Activated T-cell treated with anti-CD3 and anti-CD28 coated beads for 1 hour (primary cell): ENCODE measurements at regions not wholly inside any gene's neighbourhood (a gene's known extent, or its start where the extent isn't known, plus 50 kb on each side); places are given as distances from the start of the nearest gene placed in this dataset.

Source experiments
- DNase-seq: peaks from one replicate; pipeline ENCODE4 v3.0.0-alpha.2; 2020; ENCODE audit warnings: low read depth

GRCh38 chr4:53688186-53688790, 97.0 kb upstream of the LNX1 start:
- no peak for DNase-seq

DNA sequence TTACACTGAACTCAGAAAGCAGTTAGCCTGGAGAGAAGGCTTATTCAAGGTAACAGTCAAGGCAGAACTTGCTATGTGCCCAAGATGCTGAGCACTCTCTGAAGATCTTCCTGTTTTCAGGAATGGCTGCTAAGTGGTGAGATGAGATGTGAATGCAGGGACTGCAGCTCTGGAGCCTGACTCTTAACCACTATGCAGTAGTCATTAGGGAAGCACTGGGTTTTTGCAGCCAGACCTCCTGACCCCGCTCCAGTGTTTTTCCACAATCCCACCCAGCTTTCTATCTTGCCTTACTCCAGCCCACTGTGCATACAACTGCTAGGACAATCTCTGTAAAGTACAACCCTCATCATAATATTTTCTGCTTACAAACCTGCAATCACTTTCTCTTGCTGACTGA, 95.2 kb upstream of the LNX1 start:
- DNase-seq, result no peak

- DNase-seq, result no peak
These were observed 93.1 kb upstream of the LNX1 start for GRCh38 chr4:53684136-53685130.

- no peak for DNase-seq
These were observed 91.6 kb upstream of the LNX1 start for GRCh38 chr4:53682908-53683307.

- DNase-seq, result no peak
These were observed 90.9 kb upstream of the LNX1 start for GRCh38 chr4:53682196-53682595.

- DNase-seq, result no peak
These were observed 89.3 kb upstream of the LNX1 start for GRCh38 chr4:53680598-53680997.

DNA sequence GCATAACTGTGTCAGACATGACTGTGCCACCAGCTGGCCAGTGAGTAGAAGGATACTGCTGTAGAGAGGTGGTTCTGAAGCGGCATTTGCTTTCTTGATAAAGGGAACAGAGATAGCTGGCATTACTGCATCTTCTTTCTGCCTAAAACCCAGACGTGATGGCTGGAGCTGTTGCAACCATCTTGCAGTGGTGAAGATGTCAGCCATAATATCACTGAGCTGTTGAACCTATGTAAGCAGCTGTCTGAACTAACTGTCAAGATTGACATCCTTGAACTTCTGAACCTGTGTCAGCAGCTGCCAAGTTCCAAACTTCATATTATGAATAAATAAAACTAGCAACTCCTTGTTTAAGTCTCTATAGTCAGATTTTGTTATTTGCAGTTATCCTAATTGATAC, 88.9 kb upstream of the LNX1 start:
- DNase-seq, result no peak

DNA sequence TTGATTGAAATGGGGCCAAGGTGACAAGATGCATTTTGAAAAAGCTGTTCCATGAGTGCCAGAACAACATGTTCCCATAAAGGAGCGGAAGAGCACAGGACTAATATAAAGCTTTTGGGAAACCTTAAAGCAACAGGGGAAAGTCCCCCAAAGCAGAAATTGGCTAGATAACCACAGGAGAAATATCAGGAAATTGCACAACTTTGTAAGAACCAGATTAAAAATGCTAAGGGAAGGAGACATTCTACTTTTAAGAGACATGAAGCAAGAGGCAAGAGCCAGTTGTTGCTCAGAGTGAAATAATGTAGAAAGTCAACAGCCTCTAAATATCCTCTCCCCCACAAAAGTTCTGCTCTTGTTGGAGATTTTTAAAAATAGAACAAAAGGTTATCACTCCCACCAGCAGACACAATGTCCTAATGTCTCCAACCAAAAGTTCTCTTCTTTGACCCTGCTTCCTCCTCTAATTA, 85.2 kb upstream of the LNX1 start:
- DNase-seq, result no peak

GRCh38 chr4:53674903-53675302, 83.6 kb upstream of the LNX1 start:
- DNase-seq, result no peak

GRCh38 chr4:53672873-53673272, 81.6 kb upstream of the LNX1 start:
- no peak for DNase-seq

- DNase-seq, result no peak
These were observed 80.5 kb upstream of the LNX1 start for GRCh38 chr4:53671757-53672156.

DNA sequence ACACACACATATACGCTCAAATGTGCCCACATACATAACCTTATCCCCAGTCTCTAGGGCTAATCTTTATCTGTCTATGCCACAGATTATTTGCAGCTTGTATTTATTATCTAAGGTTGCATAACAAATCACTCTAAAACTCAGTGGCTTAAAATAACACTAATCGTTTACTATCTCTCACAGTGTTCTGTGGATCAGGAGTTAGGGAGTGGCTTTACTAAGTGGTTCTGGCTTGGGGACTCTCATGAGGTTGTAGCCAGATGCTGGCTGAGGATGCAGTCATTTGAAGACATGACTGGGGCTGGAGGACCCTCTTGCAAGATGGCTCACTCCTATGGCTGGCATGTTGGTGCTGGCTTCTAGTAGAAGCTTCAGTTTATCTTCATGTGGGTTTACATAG, 68.5 kb upstream of the LNX1 start:
- DNase-seq, result no peak

DNA sequence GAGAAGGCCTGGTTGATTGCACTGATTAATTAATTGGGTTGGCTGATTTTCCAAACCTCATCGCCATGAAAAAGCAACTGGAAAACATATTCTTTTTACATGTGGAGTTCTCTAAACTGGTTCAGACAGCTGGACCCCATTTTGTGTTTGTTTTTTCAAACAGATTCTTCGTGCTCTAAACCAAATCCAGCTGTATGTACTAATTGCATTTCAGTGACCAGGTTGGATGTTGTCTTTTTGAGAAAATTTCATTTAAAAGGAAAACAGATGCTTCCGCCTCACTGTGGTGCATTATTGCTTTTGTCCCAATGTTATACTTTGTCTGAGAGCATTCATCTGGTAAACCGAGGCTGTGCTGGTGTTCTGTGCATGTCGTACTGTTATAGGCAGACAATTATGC, 67.8 kb upstream of the LNX1 start:
- DNase-seq, result no peak

DNA sequence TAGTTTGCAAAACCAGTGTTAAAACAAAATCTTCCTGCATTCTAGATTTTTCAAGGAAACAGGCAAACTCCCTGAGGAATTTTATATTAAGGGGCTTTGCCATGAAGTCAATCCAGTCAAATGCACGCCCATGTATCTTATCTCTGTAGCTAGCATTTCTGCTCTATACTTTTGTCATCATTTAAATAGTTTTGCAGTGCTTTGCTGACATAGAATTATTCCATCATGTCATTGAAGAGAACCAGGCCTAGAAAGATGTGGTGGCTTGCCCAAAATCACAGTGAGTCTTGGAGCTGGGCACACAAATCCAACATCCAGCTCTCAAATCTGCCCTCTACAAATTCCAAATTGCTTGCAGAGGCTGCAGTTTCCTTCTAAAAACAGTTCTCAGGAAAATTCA, 66.7 kb upstream of the LNX1 start:
- DNase-seq, result no peak

GRCh38 chr4:53656421-53656981, 65.2 kb upstream of the LNX1 start:
- DNase-seq, result no peak

- no peak for DNase-seq
These were observed 63.0 kb upstream of the LNX1 start for GRCh38 chr4:53654300-53654758.

GRCh38 chr4:53653484-53654053, 62.3 kb upstream of the LNX1 start:
- no peak for DNase-seq

GRCh38 chr4:53651156-53651735, 60.0 kb upstream of the LNX1 start:
- DNase-seq, result no peak

DNA sequence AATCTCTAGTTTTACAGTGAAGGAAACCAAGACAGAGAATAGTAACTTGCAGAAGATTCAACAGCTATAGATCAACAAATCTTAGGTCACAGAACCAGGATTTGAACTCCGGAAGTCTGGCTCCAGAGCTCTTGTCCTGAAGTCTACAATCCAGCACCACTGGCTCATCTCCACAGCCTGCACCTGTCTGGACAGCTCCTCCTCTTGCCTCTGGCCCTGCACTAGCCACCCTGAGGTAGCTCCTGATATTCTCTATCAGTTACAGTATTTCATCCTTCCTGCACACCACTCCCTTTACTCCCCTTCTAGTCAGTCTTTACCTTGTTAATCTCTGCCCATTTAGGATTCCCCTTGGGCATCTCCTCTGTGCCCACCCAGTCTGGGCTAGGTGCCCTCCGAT, 58.1 kb upstream of the LNX1 start:
- DNase-seq, result no peak

GRCh38 chr4:53647547-53647946, 56.3 kb upstream of the LNX1 start:
- DNase-seq, result no peak

- no peak for DNase-seq
These were observed 55.5 kb upstream of the LNX1 start for GRCh38 chr4:53646795-53647194.

- no peak for DNase-seq
These were observed 53.8 kb upstream of the LNX1 start for GRCh38 chr4:53645108-53645507.
